Sigmoid colon (tissue), 3 donors: ENCODE measurements at regions not wholly inside any gene's neighbourhood (a gene's known extent, or its start where the extent isn't known, plus 50 kb on each side); places are given as distances from the start of the nearest gene placed in this dataset.

Source experiments
- CTCF ChIP-seq, 4 experiments: fragments of 450-650 bp in 3 of 4; fragments of 200-600 bp in 1 of 4; IDR thresholded peaks; one replicate each; pipeline ENCODE4 v1.5.1; 2016 to 2019; ENCODE audit warnings: antibody characterized with exemption in 4 of 4, mild to moderate bottlenecking in 3 of 4, moderate library complexity in 2 of 4
- POLR2A ChIP-seq, 2 donors: fragments of 450-650 bp; IDR thresholded peaks; one replicate each; pipeline ENCODE4 v1.6.1; 2016; ENCODE audit warnings: antibody characterized with exemption in 2 of 2, mild to moderate bottlenecking in 2 of 2, moderate library complexity in 2 of 2

- TF ChIP-seq CTCF (IDR thresholded peaks at IDR 0.05) (no peak), POLR2A (IDR thresholded peaks at IDR 0.05) (no peak)
Measured at GRCh38 chr5:166349046-166349445, 1942.4 kb upstream of the WWC1 start.
